Stimulated activated naive CD8-positive, alpha-beta T cell treated with anti-CD3 and anti-CD28 coated beads, Interleukin-15, amount 100 ng/mL, for 72 hours (primary cell): ENCODE measurements at regions not wholly inside any gene's neighbourhood (a gene's known extent, or its start where the extent isn't known, plus 50 kb on each side); places are given as distances from the start of the nearest gene placed in this dataset.

Source experiments
- ATAC-seq: fragments of 150-1000 bp; cut with Tn5 transposase; 2 replicates; pipeline ENCODE4 v1.10.0; 2021; ENCODE audit warnings: mild to moderate bottlenecking, moderate library complexity
- DNase-seq, 2 donors: peaks; one replicate each; pipeline ENCODE4 v3.0.0; 2021 to 2022
- H3K27ac Mint-ChIP-seq, 2 donors: one replicate each; pipeline ENCODE4 v1.8.0; 2022; ENCODE audit warnings: mild to moderate bottlenecking in 2 of 2, mixed read lengths in 2 of 2, moderate library complexity in 2 of 2
- H3K27me3 Mint-ChIP-seq: one replicate; pipeline ENCODE4 v1.8.0; 2022; ENCODE audit warnings: mixed read lengths
- H3K4me1 Mint-ChIP-seq: one replicate; pipeline ENCODE4 v1.8.0; 2022; ENCODE audit warnings: mild to moderate bottlenecking, mixed read lengths
- H3K4me3 Mint-ChIP-seq, 2 donors: one replicate each; pipeline ENCODE4 v1.8.0; 2022; ENCODE audit warnings: mild to moderate bottlenecking in 2 of 2, mixed read lengths in 2 of 2, moderate library complexity in 1 of 2
- H3K9me3 Mint-ChIP-seq, 2 donors: one replicate each; pipeline ENCODE4 v1.8.0; 2022; ENCODE audit warnings: mixed read lengths in 2 of 2

DNA sequence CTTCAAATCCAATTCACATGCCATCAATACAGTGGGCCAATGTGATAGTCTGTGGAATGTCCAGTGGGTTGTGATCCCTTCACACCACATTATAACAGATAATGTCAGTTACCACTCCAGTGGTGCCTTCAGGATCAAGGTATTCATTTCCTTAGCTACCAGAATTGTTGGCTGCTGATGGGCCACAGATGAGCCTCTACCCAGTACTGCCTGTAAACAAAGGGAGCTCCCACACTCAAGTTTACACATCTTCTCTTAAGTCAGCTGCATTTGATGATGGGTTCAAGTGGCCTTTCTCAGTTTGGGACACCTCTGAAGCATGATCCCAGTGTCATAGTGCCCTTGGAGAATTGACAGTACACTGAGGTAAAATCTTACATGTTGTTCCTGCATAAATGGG lies 477.0 kb upstream of the CD180 start:
- Mint-ChIP-seq H3K9me3 (no peaks in the 10 kb centered on the region), H3K4me3 (no peak overlapping the region), H3K4me1 (no peaks in the 10 kb centered on the region), H3K27ac (no peak overlapping the region), H3K27me3 (no peaks in the 10 kb centered on the region)
- DNase-seq (no peak), ATAC-seq (no peak)

DNA sequence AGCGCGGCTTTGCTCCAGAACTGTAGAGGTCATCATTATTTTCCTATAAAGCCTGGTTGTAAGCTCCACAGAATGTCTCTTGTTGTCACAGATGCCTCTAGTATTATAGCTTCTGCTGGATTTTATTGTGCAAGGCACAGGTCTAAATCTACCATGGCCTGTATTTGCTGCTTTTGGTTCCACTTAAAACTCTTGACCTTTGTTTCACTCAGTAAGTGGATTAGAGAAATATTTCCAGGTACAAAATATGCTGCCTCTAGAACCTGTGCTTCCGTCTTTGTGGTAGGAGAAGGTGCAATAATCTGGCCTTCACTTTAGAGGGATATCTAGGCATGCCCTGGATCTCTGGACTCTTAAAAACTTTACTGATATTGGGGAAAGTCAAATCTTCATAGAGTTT lies 476.6 kb upstream of the CD180 start:
- H3K27me3 Mint-ChIP-seq = no peaks in the 10 kb centered on the region
- H3K4me3 Mint-ChIP-seq = no peak overlapping the region
- H3K4me1 Mint-ChIP-seq = no peaks in the 10 kb centered on the region
- H3K27ac Mint-ChIP-seq = no peak overlapping the region
- peaks cover under 1 to 4% of the 10 kb centered on the region in 2 donors for H3K9me3 Mint-ChIP-seq
- no peak for ATAC-seq
- no peak for DNase-seq

DNA sequence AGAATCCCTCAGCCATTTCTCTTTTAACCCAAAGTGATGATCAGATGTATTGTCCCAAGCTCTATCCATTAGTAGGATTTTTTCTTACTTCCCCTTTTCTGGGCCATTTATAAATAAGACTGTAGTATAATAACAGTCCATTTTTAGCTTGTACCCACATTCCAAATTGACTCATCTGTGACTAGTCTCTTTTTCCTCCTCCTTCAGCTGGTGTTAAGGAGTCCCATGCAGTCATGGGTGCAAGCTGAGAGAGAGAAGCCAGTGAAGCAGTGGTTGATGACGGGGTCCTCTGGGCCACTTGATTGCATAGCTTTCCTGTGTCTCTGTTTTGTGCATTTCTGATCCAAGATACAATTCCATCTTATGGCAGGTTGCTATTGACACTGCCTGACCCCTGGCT lies 476.0 kb upstream of the CD180 start:
- no peak for ATAC-seq
- no peak for DNase-seq
- Mint-ChIP-seq H3K27ac (no peak overlapping the region), H3K4me3 (no peak overlapping the region), H3K4me1 (no peaks in the 10 kb centered on the region), H3K9me3 (peaks cover 5 to 9% of the 10 kb centered on the region in 2 donors), H3K27me3 (no peaks in the 10 kb centered on the region)

DNA sequence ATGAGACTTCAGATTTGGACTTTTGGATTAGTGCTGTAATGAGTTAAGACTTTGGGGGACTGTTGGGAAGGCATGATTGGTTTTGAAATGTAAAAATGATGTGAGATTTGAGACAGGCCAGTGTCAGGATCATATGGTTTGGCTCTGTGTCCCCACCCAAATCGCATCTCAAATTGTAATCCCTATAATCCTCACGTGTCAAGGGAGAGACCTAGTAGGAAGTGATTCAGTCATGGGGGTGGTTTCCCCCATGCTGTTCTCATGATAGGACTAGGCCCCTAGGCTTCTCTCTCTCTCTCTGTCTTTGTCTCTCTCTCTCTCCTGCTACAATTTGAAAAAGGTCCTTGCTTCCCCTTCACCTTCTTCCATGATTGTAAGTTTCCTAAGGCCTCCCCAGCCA lies 473.3 kb upstream of the CD180 start:
- H3K27ac Mint-ChIP-seq = no peak overlapping the region
- DNase-seq (no peak), ATAC-seq (no peak)
- no peaks in the 10 kb centered on the region for H3K27me3 Mint-ChIP-seq
- no peak overlapping the region for H3K4me3 Mint-ChIP-seq
- peaks cover 14 to 29% of the 10 kb centered on the region in 2 donors for H3K9me3 Mint-ChIP-seq
- H3K4me1 Mint-ChIP-seq = no peaks in the 10 kb centered on the region

DNA sequence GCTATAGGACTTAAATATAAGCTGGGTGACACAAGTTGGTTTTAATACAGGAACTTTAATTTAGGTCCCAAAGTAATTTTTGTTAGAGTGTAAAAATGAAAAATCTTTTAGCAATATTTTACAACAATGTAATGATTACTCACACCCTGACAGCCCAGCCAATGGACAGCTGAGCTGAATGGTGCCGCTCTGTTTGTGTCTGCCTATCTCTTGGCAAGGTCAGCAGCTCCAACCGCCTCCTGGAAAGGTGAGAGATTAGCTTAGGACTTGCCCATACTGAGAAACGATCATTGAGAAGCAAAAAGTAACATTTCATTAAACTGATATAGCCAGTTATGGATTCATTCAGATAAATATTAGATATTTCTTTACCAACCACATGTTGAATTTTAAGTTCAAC lies 463.6 kb upstream of the CD180 start:
- ATAC-seq (no peak), DNase-seq (no peak)
- H3K27ac Mint-ChIP-seq = no peak overlapping the region
- H3K4me3 Mint-ChIP-seq = no peak overlapping the region
- peaks cover 0 to 17% of the 10 kb centered on the region in 2 donors for H3K9me3 Mint-ChIP-seq
- no peaks in the 10 kb centered on the region for H3K4me1 Mint-ChIP-seq
- H3K27me3 Mint-ChIP-seq = no peaks in the 10 kb centered on the region

DNA sequence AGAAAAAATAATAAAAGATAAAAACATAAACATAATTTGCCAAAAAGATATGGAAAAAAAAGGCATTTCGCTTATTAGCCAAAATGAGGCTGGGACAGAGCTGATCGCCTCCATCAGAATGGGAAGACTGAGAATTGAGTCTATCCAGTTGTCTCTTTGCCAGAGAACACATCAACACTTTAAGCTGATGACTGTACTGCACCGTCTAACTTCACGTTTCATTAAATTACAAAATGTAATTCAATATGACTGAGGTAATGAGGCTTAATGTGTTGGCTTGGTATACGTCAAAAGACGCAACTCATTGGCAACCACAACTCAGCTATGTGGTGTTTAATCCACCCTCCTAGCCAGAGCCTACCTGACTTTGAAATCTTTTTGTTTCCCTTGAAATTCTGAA lies 462.7 kb upstream of the CD180 start:
- H3K27ac Mint-ChIP-seq = no peak overlapping the region
- ATAC-seq (no peak), DNase-seq (no peak)
- no peaks in the 10 kb centered on the region for H3K27me3 Mint-ChIP-seq
- no peak overlapping the region for H3K4me3 Mint-ChIP-seq
- peaks cover 0 to 16% of the 10 kb centered on the region in 2 donors for H3K9me3 Mint-ChIP-seq
- no peaks in the 10 kb centered on the region for H3K4me1 Mint-ChIP-seq

DNA sequence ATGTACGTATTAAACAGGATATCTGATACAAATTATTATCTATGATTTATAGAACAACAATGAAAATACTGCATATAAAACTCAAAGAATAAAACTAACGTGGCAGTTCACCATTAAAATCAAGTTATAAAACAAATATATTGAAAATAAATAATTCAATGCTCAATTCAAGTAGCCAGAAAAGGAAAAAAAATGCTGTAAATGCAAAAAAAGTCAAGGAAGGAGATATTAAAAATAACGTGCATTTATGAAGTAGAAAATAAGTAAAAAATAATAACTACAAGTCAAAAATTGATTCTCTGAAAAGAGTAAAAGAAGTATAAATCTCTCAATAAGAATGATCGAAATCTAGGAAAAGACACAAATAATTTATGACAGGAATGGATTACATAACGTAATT lies 460.5 kb upstream of the CD180 start:
- DNase-seq (no peak), ATAC-seq (no peak)
- Mint-ChIP-seq H3K9me3 (peaks cover 0 to 6% of the 10 kb centered on the region in 2 donors), H3K27me3 (no peaks in the 10 kb centered on the region), H3K4me1 (no peaks in the 10 kb centered on the region), H3K27ac (no peak overlapping the region), H3K4me3 (no peak overlapping the region)

DNA sequence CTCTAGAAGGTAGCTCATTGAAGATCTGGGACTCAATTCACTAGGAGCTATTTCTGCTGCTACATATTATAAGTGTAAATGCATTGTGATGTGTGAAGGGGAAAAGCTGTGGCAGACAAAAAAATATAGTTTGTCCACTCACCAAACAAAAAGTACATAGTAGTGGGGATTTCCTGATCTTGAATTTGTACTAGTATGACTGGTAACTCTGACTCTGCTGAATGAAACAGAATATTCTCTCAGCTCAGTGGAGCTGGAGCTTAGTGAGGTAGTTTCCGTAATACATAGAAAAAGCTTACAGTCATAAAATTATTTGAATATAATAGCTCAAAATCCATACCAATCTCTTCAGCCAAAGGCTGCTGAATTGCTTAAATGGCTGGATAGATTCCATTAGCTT lies 455.6 kb upstream of the CD180 start:
- DNase-seq (no peak), ATAC-seq (peak; percentile 52)
- peaks cover 7% of the 10 kb centered on the region for H3K27me3 Mint-ChIP-seq
- H3K9me3 Mint-ChIP-seq = no peaks in the 10 kb centered on the region
- H3K4me1 Mint-ChIP-seq = no peaks in the 10 kb centered on the region
- H3K4me3 Mint-ChIP-seq = no peak overlapping the region
- no peak overlapping the region for H3K27ac Mint-ChIP-seq

DNA sequence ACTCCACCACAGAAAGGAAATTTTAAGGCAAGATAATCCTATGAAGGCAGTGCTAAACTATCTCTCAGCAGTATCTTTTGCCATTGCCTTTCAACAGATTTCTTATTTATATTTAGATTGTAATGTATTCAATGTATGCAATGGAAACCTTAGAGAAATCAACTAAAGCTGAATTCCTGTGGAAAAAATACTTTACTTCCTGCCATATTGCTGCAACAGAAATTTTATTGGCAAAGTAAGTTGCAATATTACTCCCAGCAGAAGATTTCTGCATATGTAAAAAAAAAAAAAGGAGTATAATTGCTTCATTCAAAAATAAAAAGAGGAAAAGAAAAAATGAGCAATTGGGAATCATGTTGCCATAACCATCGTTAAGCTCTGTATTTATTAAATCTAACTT lies 454.6 kb upstream of the CD180 start:
- Mint-ChIP-seq H3K9me3 (no peaks in the 10 kb centered on the region), H3K27me3 (peaks cover 7% of the 10 kb centered on the region), H3K4me1 (peaks cover 4% of the 10 kb centered on the region), H3K4me3 (no peak overlapping the region), H3K27ac (no peak overlapping the region)
- no peak for DNase-seq
- no peak for ATAC-seq

DNA sequence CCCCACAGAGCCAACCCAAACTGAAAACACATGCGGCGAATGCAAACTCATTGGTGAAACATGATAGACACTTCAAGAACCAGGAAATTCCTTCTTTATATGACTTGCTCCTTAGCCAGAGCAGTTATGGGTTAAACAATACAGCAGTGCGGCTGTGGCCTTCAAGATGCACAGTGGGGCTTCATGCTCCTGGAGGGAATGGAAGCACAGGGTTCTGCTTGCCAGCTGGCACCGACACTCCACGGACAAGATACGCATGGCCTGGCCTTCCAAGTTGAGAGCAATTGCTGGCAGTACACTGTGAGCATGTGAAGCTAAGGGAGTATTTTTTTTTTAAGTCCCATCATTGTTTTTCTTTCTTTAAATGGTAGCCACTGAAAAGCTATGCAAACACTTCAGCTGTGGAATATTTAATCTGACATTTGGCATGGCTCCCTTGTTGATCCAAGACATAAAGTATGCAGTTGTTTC lies 451.6 kb upstream of the CD180 start:
- Mint-ChIP-seq H3K27me3 (peaks cover 7% of the 10 kb centered on the region), H3K27ac (no peak overlapping the region), H3K4me1 (peaks cover 6% of the 10 kb centered on the region), H3K9me3 (no peaks in the 10 kb centered on the region), H3K4me3 (no peak overlapping the region)
- ATAC-seq = no peak
- no peak for DNase-seq

DNA sequence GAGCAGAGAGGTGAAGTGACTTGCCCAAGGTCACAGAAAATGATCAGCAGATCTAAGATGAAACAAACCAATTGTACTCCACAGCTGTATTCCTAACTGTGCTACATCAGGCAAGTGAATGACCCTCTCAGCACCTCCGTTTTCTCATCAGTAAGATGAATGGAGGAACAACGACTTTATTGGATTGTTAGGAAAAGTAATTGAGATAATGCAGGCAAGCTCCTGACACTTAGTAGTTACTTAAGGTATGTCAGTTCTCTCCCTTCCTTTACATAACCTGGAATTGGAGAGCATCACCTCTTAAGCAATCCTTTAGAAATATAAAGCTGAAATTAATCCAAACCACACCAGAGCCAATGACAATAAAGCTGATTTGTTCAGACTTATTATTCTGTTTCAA lies 451.2 kb upstream of the CD180 start:
- no peaks in the 10 kb centered on the region for H3K9me3 Mint-ChIP-seq
- H3K27me3 Mint-ChIP-seq = peaks cover 7% of the 10 kb centered on the region
- H3K4me3 Mint-ChIP-seq = no peak overlapping the region
- ATAC-seq (no peak), DNase-seq (no peak)
- peaks cover 6% of the 10 kb centered on the region for H3K4me1 Mint-ChIP-seq
- no peak overlapping the region for H3K27ac Mint-ChIP-seq

DNA sequence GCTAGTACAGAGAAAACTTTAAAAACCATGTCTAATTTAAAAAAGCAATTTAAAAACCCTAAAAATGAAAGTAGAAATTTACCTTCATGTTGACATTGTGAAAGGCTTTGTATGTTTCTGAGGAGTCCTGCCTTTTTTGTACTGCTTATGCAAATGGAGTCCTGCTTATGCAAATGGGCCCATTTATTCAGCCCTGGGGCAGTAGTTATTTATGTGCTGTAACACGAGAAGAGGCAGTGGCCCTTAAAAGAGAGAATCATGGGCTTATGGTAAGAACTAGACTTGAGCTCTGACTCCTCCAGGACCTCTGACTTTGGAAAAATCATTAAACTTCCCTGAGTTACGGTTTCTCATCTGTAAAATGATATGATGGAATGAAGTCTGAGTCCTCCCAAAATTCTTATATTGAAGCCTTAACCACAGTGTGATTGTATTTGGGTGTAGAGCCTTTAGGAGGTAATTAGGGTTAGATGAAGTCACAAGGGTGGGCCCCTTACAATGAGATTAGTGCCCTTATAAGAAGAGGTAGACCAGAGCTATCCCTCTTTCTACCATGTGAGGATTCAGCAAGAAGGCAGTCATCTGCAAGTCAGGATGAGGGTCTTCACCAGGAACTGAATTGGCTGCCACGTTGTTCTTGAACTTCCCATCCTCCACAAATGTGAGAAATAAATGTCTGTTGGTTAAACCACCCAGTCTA lies 447.8 kb upstream of the CD180 start:
- Mint-ChIP-seq H3K4me3 (no peak overlapping the region), H3K9me3 (no peaks in the 10 kb centered on the region), H3K27ac (no peak overlapping the region), H3K27me3 (peaks cover 7% of the 10 kb centered on the region), H3K4me1 (peaks cover 6% of the 10 kb centered on the region)
- no peak for DNase-seq
- no peak for ATAC-seq

DNA sequence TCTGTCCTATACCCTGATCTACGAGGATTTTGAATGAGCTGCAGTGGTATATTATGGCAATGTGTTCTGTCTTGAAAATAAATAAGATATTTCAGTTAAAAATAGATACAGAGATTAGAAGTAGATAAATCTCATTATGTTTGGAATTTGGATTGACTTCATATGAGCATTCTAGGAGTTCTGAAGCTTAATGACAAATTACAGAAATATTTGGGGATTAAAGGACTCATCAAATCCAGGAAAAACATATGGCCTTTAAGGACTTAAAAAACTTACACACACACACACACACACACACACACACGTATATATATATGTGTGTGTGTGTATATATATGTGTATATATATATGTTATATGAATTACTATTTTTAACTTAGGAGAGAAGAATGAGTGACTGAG lies 446.9 kb upstream of the CD180 start:
- Mint-ChIP-seq H3K27ac (no peak overlapping the region), H3K4me1 (peaks cover 6% of the 10 kb centered on the region), H3K9me3 (no peaks in the 10 kb centered on the region), H3K4me3 (no peak overlapping the region), H3K27me3 (peaks cover under 1% of the 10 kb centered on the region)
- ATAC-seq = no peak
- no peak for DNase-seq

DNA sequence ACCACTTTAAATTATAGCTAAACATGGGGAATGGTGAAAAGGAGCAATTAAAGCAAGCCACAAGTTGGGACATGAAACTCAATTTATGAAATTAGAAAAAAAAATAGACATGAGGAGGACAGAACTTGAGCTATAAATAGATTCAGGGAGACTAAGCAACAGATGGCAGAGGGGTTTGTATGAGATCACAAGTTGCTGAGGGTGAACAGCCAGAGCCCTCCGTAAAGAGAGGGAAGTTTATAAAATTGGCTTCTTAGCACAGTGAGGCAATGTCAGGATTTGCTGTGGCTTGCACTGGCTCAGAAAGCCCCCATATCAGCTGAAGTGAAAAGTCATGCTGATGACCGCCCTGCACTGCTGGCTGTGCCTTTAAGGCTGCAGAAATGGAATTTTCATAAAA lies 443.4 kb upstream of the CD180 start:
- no peak for DNase-seq
- Mint-ChIP-seq H3K9me3 (no peaks in the 10 kb centered on the region), H3K27me3 (no peaks in the 10 kb centered on the region), H3K4me1 (no peaks in the 10 kb centered on the region), H3K27ac (no peak overlapping the region), H3K4me3 (no peak overlapping the region)
- no peak for ATAC-seq

DNA sequence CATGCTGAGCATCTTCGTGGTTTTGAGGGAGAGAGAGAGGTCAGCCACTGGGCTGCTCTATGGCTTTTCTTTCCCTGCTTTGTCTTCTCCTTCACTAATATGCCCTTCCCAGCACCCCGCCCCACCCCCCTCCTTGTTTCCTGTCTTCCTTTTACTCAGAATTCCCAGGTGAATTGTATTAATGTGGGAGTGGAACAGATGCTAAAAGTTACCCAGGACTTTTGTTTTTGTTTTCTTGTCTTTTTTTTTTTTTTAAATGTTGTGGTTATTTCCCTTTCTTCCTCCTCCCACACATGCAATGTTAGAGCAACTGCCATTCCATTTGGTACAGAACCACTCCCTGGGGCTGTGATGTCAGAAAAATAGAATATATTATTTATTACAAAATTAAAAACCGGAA lies 442.7 kb upstream of the CD180 start:
- Mint-ChIP-seq H3K4me1 (no peaks in the 10 kb centered on the region), H3K4me3 (no peak overlapping the region), H3K27me3 (no peaks in the 10 kb centered on the region), H3K9me3 (peaks cover 4 to 5% of the 10 kb centered on the region in 2 donors), H3K27ac (no peak overlapping the region)
- ATAC-seq (no peak), DNase-seq (no peak)

DNA sequence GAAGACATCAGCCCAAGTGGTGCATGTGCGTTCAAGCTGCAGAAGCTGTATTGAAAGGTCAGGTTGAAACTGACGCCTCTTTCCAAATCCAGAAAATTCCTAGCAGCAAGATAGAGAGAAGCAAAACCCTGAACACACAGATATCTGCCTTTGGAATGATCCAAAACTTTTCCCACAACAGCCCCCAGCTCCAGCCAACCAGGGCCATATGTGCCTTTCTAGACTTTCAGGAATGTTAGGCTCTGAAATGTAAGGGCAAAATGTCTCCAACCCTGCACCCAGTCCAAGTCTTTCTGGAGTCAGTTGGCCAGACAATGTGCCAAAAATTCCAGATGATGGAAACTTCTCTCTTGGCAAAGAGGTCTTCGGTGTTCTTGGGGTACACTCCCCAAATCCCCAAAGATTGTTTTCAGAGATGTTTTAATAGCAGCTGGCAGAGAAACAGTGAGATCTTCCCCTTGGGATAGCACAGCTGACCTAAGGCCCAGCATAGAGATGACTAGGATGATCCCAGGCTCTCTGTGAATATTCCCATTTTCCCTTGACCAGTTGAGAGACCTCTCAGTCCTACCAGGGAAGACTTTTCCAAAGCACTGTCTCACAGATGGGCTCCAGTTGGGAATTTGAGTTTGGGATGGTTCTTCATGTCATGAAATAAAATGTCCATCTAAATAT lies 440.4 kb upstream of the CD180 start:
- H3K9me3 Mint-ChIP-seq = peaks cover 8 to 11% of the 10 kb centered on the region in 2 donors
- ATAC-seq = no peak
- H3K27me3 Mint-ChIP-seq = no peaks in the 10 kb centered on the region
- no peak overlapping the region for H3K4me3 Mint-ChIP-seq
- no peak for DNase-seq
- H3K4me1 Mint-ChIP-seq = no peaks in the 10 kb centered on the region
- no peak overlapping the region for H3K27ac Mint-ChIP-seq

DNA sequence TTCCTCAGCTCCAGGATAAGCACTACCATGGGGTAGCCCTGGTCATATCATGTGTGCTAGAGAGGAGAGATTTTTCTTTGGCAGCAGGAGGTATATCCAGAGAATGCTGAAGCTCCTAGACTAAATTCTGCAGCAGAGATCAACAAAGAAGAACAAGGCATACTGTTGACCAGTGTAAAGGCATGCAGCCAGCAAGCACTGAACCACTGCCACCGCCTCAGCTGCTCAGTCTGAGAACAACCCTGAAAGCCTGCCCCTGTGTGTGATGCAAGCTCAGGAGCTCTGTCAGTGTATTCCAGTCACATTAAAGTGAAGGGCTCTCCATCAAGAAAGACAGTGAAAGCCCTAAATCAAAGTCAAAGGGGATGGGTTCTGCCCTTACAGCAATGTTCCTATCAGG lies 439.5 kb upstream of the CD180 start:
- no peak for ATAC-seq
- H3K9me3 Mint-ChIP-seq = peaks cover 8 to 16% of the 10 kb centered on the region in 2 donors
- H3K27me3 Mint-ChIP-seq = no peaks in the 10 kb centered on the region
- no peak for DNase-seq
- H3K4me1 Mint-ChIP-seq = no peaks in the 10 kb centered on the region
- H3K4me3 Mint-ChIP-seq = no peak overlapping the region
- H3K27ac Mint-ChIP-seq = no peak overlapping the region
